ENCODE measurements at regions not wholly inside any gene's neighbourhood (a gene's known extent, or its start where the extent isn't known, plus 50 kb on each side); places are given as distances from the start of the nearest gene placed in this dataset.

DNA sequence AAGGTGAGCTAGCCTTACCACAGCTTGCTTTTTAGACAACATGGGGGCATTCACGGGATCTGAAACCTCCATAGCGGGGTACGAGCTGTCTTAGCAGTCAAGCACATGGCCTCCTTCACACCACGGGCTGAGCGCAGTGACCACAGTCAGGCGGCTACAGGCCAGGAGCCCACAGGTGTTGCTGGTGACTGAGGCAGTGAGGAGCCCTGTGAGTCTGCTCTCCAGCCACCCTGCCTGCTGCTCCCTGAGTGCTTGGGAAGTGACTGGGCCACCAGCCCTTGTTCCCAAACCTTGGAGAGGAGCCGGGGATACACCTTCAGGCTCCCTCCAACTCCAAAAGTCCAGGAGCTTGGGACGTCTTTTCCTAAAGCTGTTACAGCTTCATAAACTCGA is 418.1 kb upstream of the MYT1L start:
- TF ChIP-seq POLR2A (IDR thresholded peaks at IDR 0.05), result no peak
- TF ChIP-seq, protein P1, sequence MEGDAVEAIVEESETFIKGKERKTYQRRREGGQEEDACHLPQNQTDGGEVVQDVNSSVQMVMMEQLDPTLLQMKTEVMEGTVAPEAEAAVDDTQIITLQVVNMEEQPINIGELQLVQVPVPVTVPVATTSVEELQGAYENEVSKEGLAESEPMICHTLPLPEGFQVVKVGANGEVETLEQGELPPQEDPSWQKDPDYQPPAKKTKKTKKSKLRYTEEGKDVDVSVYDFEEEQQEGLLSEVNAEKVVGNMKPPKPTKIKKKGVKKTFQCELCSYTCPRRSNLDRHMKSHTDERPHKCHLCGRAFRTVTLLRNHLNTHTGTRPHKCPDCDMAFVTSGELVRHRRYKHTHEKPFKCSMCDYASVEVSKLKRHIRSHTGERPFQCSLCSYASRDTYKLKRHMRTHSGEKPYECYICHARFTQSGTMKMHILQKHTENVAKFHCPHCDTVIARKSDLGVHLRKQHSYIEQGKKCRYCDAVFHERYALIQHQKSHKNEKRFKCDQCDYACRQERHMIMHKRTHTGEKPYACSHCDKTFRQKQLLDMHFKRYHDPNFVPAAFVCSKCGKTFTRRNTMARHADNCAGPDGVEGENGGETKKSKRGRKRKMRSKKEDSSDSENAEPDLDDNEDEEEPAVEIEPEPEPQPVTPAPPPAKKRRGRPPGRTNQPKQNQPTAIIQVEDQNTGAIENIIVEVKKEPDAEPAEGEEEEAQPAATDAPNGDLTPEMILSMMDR (IDR thresholded peaks at IDR 0.05), result no peak

All from lower leg skin (tissue), 3 donors.